Nephron progenitor cell (in vitro differentiated cells): ENCODE measurements at regions not wholly inside any gene's neighbourhood (a gene's known extent, or its start where the extent isn't known, plus 50 kb on each side); places are given as distances from the start of the nearest gene placed in this dataset.

Experiments
- DNase-seq: peaks from one replicate; pipeline ENCODE4 v3.0.0; 2021
- H3K27ac Mint-ChIP-seq: 2 replicates; pipeline ENCODE4 v1.8.0; 2021; ENCODE audit warnings: mild to moderate bottlenecking, moderate library complexity, mixed read lengths
- H3K27me3 Mint-ChIP-seq: 2 replicates; pipeline ENCODE4 v1.8.0; 2021; ENCODE audit warnings: mild to moderate bottlenecking, low read depth, mixed read lengths; ENCODE audit not compliant: poor library complexity
- H3K36me3 Mint-ChIP-seq: 2 replicates; pipeline ENCODE4 v1.8.0; 2021; ENCODE audit warnings: low read depth, mixed read lengths
- H3K4me1 Mint-ChIP-seq: 2 replicates; pipeline ENCODE4 v1.8.0; 2021; ENCODE audit warnings: mixed read lengths
- H3K4me3 Mint-ChIP-seq: 2 replicates; pipeline ENCODE4 v1.8.0; 2021; ENCODE audit warnings: mild to moderate bottlenecking, moderate library complexity, mixed read lengths
- H3K9me3 Mint-ChIP-seq: 2 replicates; pipeline ENCODE4 v1.8.0; 2021; ENCODE audit warnings: mild to moderate bottlenecking, moderate library complexity, mixed read lengths
- TF ChIP-seq, protein P1 (sequence below): fragments of 200-600 bp; sonication (generic); IDR thresholded peaks from 2 replicates; pipeline ENCODE4 v1.5.0; 2021; ENCODE audit warnings: antibody characterized with exemption

DNA sequence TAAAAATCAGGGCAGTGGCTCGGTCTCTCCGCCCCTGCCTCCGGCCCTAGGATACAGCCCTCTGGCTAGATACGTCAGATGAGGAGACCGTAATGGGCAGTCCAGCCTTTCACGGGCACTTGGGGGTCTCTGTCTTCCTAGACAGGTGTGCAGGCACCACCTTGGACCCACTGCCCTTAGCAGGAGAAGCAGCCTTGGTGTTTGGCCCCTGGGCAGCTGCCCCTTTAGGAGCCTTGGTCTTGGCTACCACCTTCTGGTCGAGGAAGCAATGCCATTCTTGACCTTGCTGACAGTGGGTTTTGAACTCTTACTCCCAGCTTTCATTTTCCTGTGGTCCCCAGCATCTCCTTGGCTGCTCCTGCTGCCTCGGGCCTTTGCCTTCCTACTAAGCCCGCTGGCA is 149.7 kb upstream of the FRMD4B start:
- Mint-ChIP-seq H3K27ac (no peak overlapping the region), H3K4me3 (no peak overlapping the region), H3K36me3 (no peaks in the 10 kb centered on the region), H3K27me3 (peaks cover 14% of the 10 kb centered on the region), H3K4me1 (peaks cover 1% of the 10 kb centered on the region), H3K9me3 (no peaks in the 10 kb centered on the region)
- TF ChIP-seq, protein P1, sequence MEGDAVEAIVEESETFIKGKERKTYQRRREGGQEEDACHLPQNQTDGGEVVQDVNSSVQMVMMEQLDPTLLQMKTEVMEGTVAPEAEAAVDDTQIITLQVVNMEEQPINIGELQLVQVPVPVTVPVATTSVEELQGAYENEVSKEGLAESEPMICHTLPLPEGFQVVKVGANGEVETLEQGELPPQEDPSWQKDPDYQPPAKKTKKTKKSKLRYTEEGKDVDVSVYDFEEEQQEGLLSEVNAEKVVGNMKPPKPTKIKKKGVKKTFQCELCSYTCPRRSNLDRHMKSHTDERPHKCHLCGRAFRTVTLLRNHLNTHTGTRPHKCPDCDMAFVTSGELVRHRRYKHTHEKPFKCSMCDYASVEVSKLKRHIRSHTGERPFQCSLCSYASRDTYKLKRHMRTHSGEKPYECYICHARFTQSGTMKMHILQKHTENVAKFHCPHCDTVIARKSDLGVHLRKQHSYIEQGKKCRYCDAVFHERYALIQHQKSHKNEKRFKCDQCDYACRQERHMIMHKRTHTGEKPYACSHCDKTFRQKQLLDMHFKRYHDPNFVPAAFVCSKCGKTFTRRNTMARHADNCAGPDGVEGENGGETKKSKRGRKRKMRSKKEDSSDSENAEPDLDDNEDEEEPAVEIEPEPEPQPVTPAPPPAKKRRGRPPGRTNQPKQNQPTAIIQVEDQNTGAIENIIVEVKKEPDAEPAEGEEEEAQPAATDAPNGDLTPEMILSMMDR, result no peak
- no peak for DNase-seq

DNA sequence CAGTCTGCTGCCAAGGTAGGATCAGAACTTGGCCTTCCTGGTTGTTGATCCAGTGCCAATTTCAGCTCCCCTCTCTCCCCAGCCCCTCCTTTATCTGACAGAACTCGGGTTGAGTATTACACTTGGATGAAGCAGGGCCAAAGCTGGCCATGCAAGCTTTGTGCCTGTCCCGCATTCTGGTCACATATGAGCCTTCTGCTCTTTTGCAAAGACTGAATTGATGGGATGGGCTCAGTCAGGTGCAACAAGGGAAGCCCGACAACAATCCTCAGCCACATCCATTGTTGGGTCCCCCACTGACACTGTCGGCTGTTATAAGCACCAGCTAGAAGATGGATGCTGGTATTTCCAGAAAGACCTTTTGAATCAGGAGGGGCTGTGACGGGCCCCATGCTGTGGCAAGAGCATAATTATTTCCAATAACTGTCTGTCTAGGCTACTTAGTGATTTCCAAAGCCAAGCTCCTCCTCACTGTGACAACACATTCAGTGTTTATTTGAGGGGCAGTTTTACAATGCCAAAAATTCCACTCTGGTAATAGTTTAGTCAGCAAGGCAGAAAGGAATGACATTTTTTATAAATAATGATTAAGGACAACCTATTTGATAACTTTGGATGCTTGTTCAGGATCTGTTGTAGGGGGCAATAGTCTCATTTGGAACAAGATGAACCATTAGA is 146.8 kb upstream of the FRMD4B start:
- peaks cover 11% of the 10 kb centered on the region for H3K27me3 Mint-ChIP-seq
- no peak overlapping the region for H3K4me3 Mint-ChIP-seq
- H3K9me3 Mint-ChIP-seq, result no peaks in the 10 kb centered on the region
- H3K4me1 Mint-ChIP-seq, result no peaks in the 10 kb centered on the region
- DNase-seq, result no peak
- no peaks in the 10 kb centered on the region for H3K36me3 Mint-ChIP-seq
- H3K27ac Mint-ChIP-seq, result no peak overlapping the region
- TF ChIP-seq, protein P1, result no peak

DNA sequence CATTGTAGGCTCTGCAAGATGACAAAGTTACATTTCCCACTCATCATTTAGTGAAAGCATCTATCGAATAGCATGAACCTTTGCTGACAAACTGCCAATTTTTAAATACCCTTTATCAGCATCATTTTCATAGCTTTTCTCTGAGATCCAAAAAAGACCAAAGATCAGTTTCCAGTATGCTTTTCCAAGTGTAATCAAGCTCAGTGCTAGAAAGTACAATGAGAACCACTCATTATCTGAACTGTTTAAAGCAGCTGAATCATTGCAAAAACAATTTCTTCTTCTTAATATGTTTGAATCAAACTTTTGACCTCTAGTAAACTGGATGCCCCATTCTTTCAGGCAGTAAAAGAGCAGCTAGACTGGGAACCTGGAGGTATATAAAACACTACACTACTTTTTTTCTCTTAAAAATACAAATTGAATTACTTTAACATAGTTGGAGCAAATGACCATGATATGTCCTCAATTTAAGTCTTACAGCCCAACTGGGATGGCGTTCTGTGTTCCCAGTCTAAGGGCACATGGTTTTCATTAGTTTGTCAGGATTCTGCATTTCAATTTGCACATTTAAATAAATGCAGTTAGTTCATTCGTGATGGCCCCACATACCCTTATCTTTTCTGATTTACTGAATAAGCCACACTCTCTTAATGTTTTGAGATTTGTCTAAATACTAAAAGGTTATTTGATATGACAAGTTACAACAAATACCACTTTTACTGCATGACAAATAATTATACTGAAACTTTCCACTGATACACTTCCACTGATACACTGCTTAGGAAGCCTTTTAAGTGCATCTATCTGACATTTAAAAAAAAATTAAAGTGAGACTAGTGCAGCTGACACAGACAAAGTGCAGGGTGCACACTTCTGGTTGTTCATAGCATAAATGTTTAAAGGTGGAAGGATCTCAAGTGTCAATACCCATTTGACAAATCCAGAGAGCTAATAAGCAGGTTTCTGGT is 146.0 kb upstream of the FRMD4B start:
- TF ChIP-seq, protein P1, result no peak
- no peak for DNase-seq
- H3K27me3 Mint-ChIP-seq, result peaks cover 9% of the 10 kb centered on the region
- H3K36me3 Mint-ChIP-seq, result no peaks in the 10 kb centered on the region
- no peak overlapping the region for H3K27ac Mint-ChIP-seq
- H3K4me1 Mint-ChIP-seq, result no peaks in the 10 kb centered on the region
- H3K4me3 Mint-ChIP-seq, result no peak overlapping the region
- H3K9me3 Mint-ChIP-seq, result no peaks in the 10 kb centered on the region

DNA sequence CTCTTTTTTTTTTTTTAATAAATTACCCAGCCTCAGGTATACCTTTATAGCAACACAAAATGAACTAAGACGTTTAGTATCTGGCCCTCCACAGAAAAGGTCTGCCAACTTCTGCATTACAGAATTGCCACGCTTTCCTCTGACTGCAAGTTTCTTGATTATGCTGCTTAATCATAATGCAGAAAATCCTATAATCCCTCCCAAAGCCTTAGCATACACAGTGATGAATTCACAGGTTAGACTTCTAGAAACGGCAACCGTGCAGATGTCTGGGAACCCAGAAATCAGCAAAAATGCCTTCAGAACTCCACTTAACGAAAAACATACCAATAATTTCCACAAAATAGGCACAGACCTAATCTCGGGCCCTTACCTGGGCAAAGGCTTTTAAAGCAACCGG is 144.7 kb upstream of the FRMD4B start:
- TF ChIP-seq, protein P1, result no peak
- H3K27ac Mint-ChIP-seq, result no peak overlapping the region
- H3K9me3 Mint-ChIP-seq, result no peaks in the 10 kb centered on the region
- H3K4me1 Mint-ChIP-seq, result no peaks in the 10 kb centered on the region
- H3K36me3 Mint-ChIP-seq, result no peaks in the 10 kb centered on the region
- peaks cover 7% of the 10 kb centered on the region for H3K27me3 Mint-ChIP-seq
- DNase-seq, result no peak
- H3K4me3 Mint-ChIP-seq, result no peak overlapping the region

DNA sequence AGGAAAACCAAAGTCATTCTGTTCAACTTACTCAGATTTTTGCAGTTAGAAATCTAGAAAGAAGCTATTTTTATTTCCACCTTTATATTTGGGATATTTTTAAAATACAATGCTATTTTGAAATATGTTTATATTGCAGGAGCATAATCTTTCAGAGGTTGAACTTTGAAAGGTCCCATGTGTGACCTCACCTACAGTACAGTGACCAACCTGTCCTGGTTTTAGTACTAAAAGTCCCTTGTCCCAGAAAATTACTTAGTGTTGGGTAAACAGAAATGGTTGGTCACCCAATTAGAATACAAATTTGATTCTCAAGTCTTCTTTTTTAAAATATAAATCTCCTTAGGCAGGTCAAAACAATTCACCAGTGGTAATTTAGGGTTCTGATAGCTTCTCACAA is 141.6 kb upstream of the FRMD4B start:
- Mint-ChIP-seq H3K4me3 (no peak overlapping the region), H3K4me1 (no peaks in the 10 kb centered on the region), H3K36me3 (no peaks in the 10 kb centered on the region), H3K27ac (no peak overlapping the region), H3K27me3 (peaks cover 7% of the 10 kb centered on the region), H3K9me3 (no peaks in the 10 kb centered on the region)
- TF ChIP-seq, protein P1, result no peak
- DNase-seq, result no peak
